IMR-90 (cell line): ENCODE measurements at regions not wholly inside any gene's neighbourhood (a gene's known extent, or its start where the extent isn't known, plus 50 kb on each side); places are given as distances from the start of the nearest gene placed in this dataset.
A peak's percentile ranks its signal among the peaks of the same experiment; 100 is the strongest.

Experiments used
- ATAC-seq: fragments of 200-7000 bp; cut with Tn5 transposase; 2 replicates; pipeline ENCODE4 v1.9.1; 2020; ENCODE audit warnings: low read depth, mild to moderate bottlenecking, moderate library complexity
- BruUV-seq: library from RNA; stranded (reverse); fragments of 400-500 nt; replicated peaks from 2 replicates; lab custom pipeline; 2021; lab: Mats Ljungman, UMichigan
- CTCF ChIA-PET: fragments of 300-600 bp; formaldehyde crosslinking; extraction: SDS; loops from one replicate; lab custom pipeline; 2021; ENCODE audit warnings: antibody characterized with exemption; lab: Yijun Ruan, JAX
- POLR2A ChIA-PET: fragments of 300-600 bp; sonication (Branson Sonifier 250); formaldehyde crosslinking; loops from one replicate; lab custom pipeline; 2022; ENCODE audit warnings: antibody characterized with exemption; ENCODE audit not compliant: unreplicated experiment; lab: Charles Lee
- DNase-seq: peaks from one replicate; pipeline ENCODE4 v3.0.0; 2013
- H2AFZ ChIP-seq: replicated peaks from 2 replicates; pipeline ENCODE3; 2013; ENCODE audit warnings: low read length, mild to moderate bottlenecking; ENCODE audit not compliant: poor library complexity
- H2AK5ac ChIP-seq: 2 replicates; pipeline ENCODE4 v1.6.1; 2013; ENCODE audit warnings: low read depth, low read length, inconsistent platforms
- H2AK9ac ChIP-seq: replicated peaks from 2 replicates; pipeline ENCODE3; 2013; ENCODE audit warnings: mild to moderate bottlenecking, low read depth, low read length, moderate library complexity; ENCODE audit not compliant: poor library complexity
- H2BK120ac ChIP-seq: 2 replicates; pipeline ENCODE4 v1.6.1; 2013; ENCODE audit warnings: low read depth, low read length, inconsistent platforms
- H2BK15ac ChIP-seq: 3 replicates; pipeline ENCODE4 v1.6.1; 2013; ENCODE audit warnings: low read depth, low read length, inconsistent platforms
- H2BK20ac ChIP-seq: 2 replicates; pipeline ENCODE4 v1.6.1; 2013; ENCODE audit warnings: low read depth, mild to moderate bottlenecking, inconsistent platforms, low read length, moderate library complexity
- H2BK5ac ChIP-seq: 2 replicates; pipeline ENCODE4 v1.6.1; 2013; ENCODE audit warnings: mild to moderate bottlenecking, low read depth, low read length, inconsistent platforms; ENCODE audit not compliant: poor library complexity, severe bottlenecking
- H3K14ac ChIP-seq: replicated peaks from 2 replicates; pipeline ENCODE4 v1.6.1; 2013; ENCODE audit warnings: low read depth, low read length, inconsistent platforms
- H3K18ac ChIP-seq: 2 replicates; pipeline ENCODE4 v1.6.1; 2013; ENCODE audit warnings: low read depth, low read length, control low read depth
- H3K23ac ChIP-seq: 2 replicates; pipeline ENCODE4 v1.6.1; 2013; ENCODE audit warnings: low read depth, low read length, inconsistent platforms
- H3K27ac ChIP-seq: 2 replicates; pipeline ENCODE4 v1.5.1; 2013; ENCODE audit warnings: mild to moderate bottlenecking, control low read depth, low read length; ENCODE audit not compliant: insufficient read depth
- H3K27me3 ChIP-seq: 2 replicates; pipeline ENCODE4 v1.6.1; 2013; ENCODE audit warnings: low read length; ENCODE audit not compliant: control insufficient read depth, insufficient read depth
- H3K36me3 ChIP-seq: 2 replicates; pipeline ENCODE4 v1.6.1; 2013; ENCODE audit warnings: low read length, mixed read lengths; ENCODE audit not compliant: control insufficient read depth, insufficient read depth
- H3K4ac ChIP-seq: 2 replicates; pipeline ENCODE4 v1.6.1; 2013; ENCODE audit warnings: low read depth, low read length, inconsistent platforms
- H3K4me1 ChIP-seq: 2 replicates; pipeline ENCODE4 v1.6.1; 2013; ENCODE audit warnings: low read length, mixed read lengths; ENCODE audit not compliant: control insufficient read depth, insufficient read depth
- H3K4me2 ChIP-seq: 2 replicates; pipeline ENCODE4 v1.6.1; 2013; ENCODE audit warnings: low read depth, mild to moderate bottlenecking, control low read depth, low read length, moderate library complexity
- H3K4me3 ChIP-seq: 2 replicates; pipeline ENCODE4 v1.5.1; 2013; ENCODE audit warnings: low read depth, mild to moderate bottlenecking, control low read depth, low read length, moderate library complexity; ENCODE audit not compliant: insufficient read depth
- H3K56ac ChIP-seq: 2 replicates; pipeline ENCODE4 v1.6.1; 2013; ENCODE audit warnings: low read length, inconsistent platforms; ENCODE audit not compliant: insufficient read depth; ENCODE audit errors: extremely low read depth
- H3K79me1 ChIP-seq, 2 experiments: 2 replicates each; pipeline ENCODE4 v1.6.1; 2013; ENCODE audit warnings: low read length in 2 of 2, inconsistent platforms in 1 of 2, low read depth in 1 of 2
- H3K9ac ChIP-seq: 2 replicates; pipeline ENCODE4 v1.6.1; 2013; ENCODE audit warnings: low read depth, low read length, control low read depth
- H3K9me1 ChIP-seq: 2 replicates; pipeline ENCODE4 v1.6.1; 2013; ENCODE audit warnings: low read length, inconsistent platforms; ENCODE audit not compliant: insufficient read depth
- H3K9me3 ChIP-seq: 2 replicates; pipeline ENCODE4 v1.6.1; 2013; ENCODE audit warnings: low read length; ENCODE audit not compliant: control insufficient read depth, insufficient read depth
- H4K20me1 ChIP-seq: 2 replicates; pipeline ENCODE4 v1.6.1; 2013; ENCODE audit warnings: low read length, inconsistent platforms; ENCODE audit not compliant: insufficient read depth
- H4K5ac ChIP-seq: 2 replicates; pipeline ENCODE4 v1.6.1; 2013; ENCODE audit warnings: mild to moderate bottlenecking, low read depth, low read length, control low read depth
- H4K8ac ChIP-seq, 2 experiments: 2 replicates each; pipeline ENCODE4 v1.6.1; 2013; ENCODE audit warnings: low read depth in 2 of 2, low read length in 2 of 2, control low read depth in 1 of 2, inconsistent platforms in 1 of 2
- H4K91ac ChIP-seq: 2 replicates; pipeline ENCODE4 v1.6.1; 2013; ENCODE audit warnings: low read depth, low read length, inconsistent platforms; ENCODE audit not compliant: insufficient read depth
- BHLHE40 ChIP-seq: fragments of 150-350 bp; IDR thresholded peaks from 2 replicates; pipeline ENCODE4 v1.6.1; 2016; ENCODE audit warnings: mild to moderate bottlenecking, low read depth, low read length
- CEBPB ChIP-seq: IDR thresholded peaks from 2 replicates; pipeline ENCODE4 v1.6.1; 2012; ENCODE audit warnings: low read depth, low read length, improper control_type of control experiment
- CHD1 ChIP-seq: IDR thresholded peaks from 2 replicates; pipeline ENCODE4 v1.6.1; 2012; ENCODE audit warnings: low read depth, low read length, improper control_type of control experiment
- FOS ChIP-seq: fragments of 150-350 bp; IDR thresholded peaks from 2 replicates; pipeline ENCODE4 v1.6.1; 2016; ENCODE audit warnings: low read depth, low read length
- MAZ ChIP-seq: IDR thresholded peaks from 2 replicates; pipeline ENCODE4 v1.6.1; 2012; ENCODE audit warnings: low read depth, mild to moderate bottlenecking, low read length, improper control_type of control experiment, moderate library complexity, borderline replicate concordance
- POLR2A ChIP-seq: IDR thresholded peaks from 2 replicates; pipeline ENCODE4 v1.6.1; 2012; ENCODE audit warnings: mild to moderate bottlenecking, low read depth, low read length
- RAD21 ChIP-seq: IDR thresholded peaks from 2 replicates; pipeline ENCODE4 v1.6.1; 2012; ENCODE audit warnings: low read length, improper control_type of control experiment
- RCOR1 ChIP-seq: IDR thresholded peaks from 2 replicates; pipeline ENCODE4 v1.6.1; 2012; ENCODE audit warnings: mild to moderate bottlenecking, low read length, improper control_type of control experiment; ENCODE audit not compliant: insufficient replicate concordance
- RFX5 ChIP-seq: IDR thresholded peaks from 2 replicates; pipeline ENCODE4 v1.8.0; 2012; ENCODE audit warnings: low read depth, mild to moderate bottlenecking, low read length, moderate library complexity
- WGBS, 2 experiments: methylation state at CpG; one replicate each; pipeline versions ENCODE4 v1.1.5 to v1.1.7; 2013; ENCODE audit warnings: missing lambda C conversion rate in 2 of 2; ENCODE audit not compliant: insufficient read length in 1 of 2; ENCODE audit errors: extremely low coverage in 2 of 2; 5-methylcytosine and 5-hydroxymethylcytosine counted together
- dilution Hi-C: fragments of 300-500 bp; cut with HindIII; formaldehyde crosslinking; loops from one replicate; pipeline ENCODE4 v1.14.3; 2018; ENCODE audit warnings: low sequenced_read_pairs; ENCODE audit not compliant: unreplicated experiment
- in situ Hi-C: fragments of 300-500 bp; cut with MboI; formaldehyde crosslinking; loops from 3 replicates; pipeline ENCODE4 v1.14.3; 2019; ENCODE audit warnings: low sequenced_read_pairs, inconsistent platforms, mixed read lengths
- intact Hi-C: fragments of 100-400 bp; cut with micrococcal nuclease; formaldehyde crosslinking; loops from 2 replicates; pipeline ENCODE4 v1.10.0; 2022
- TF ChIP-seq, protein P1 (sequence below): conservative IDR thresholded peaks from 2 replicates; pipeline ENCODE4 v1.5.1; 2012; ENCODE audit warnings: mild to moderate bottlenecking, low read depth, low read length, improper control_type of control experiment

DNA sequence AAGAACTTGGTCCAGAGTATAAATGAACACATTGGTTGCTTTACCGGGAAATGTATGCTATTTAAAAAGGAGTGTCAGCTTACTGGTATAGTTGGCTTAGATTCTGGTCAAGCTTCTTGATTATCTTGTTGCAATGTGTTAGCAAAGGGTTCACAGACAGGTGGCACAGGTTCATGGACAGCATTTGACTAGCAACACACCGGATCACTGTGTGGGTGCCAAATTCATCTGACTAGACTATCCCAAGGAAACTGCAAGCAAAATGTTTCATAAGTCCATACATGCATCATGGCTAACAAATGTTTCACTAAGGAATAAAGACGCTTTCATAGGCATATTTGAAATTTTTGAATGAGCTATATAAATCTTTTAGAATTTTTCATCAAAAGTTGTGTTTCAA, 274.1 kb downstream of the PLK2 start:
- POLR2A ChIA-PET, result no interaction called here

More for the DNA sequence above, 274.1 kb downstream of the PLK2 start:
- peak; percentile 28 for DNase-seq
- Histone ChIP-seq H3K36me3 (no peaks in the 10 kb centered on the region), H3K4me2 (no peak overlapping the region), H3K9me3 (no peaks in the 10 kb centered on the region), H3K27me3 (no peaks in the 10 kb centered on the region), H2AK5ac (peak overlapping the region; percentile 54), H3K18ac (no peak overlapping the region; the same call in 1 of the 2 replicates), H3K4me1 (peaks cover 3% of the 10 kb centered on the region), H3K27ac (no peak overlapping the region), H3K79me1 (no peaks in the 10 kb centered on the region), H2BK5ac (no peak overlapping the region), H3K4ac (peak overlapping the region; percentile 66; the same call in 1 of the 2 replicates), H4K8ac (no peak overlapping the region), H3K9ac (no peak overlapping the region), H2AK9ac (no peak overlapping the region), H2BK20ac (peak overlapping the region; percentile 88), H4K20me1 (no peaks in the 10 kb centered on the region), H4K91ac (peak overlapping the region; percentile 52; the same call in 1 of the 2 replicates), H3K4me3 (no peak overlapping the region), H2BK15ac (peak overlapping the region; percentile 84; the same call in 2 of the 3 replicates), H2AFZ (no peak overlapping the region), H4K5ac (no peak overlapping the region), H3K9me1 (peaks cover 6% of the 10 kb centered on the region; the same call in 1 of the 2 replicates), H3K56ac (no peak overlapping the region), H3K23ac (0 out of 2 replicates have a peak overlapping the region, but pooled peaks have one; percentile 12), H3K14ac (peak overlapping the region; percentile 81), H2BK120ac (peak overlapping the region; percentile 81)
- in situ Hi-C loops, result no loop called here
- no TSS peak for BruUV-seq
- CTCF ChIA-PET, result interaction anchor here (0.6 kb wide), 1 partner anchor 17 kb away, joined by 3 read pairs; no protein-coding TSS in a partner anchor
- intact Hi-C loops, result loop anchor here (5.0 kb wide), 3 partner anchors 298 to 888 kb away; no protein-coding TSS in a partner anchor
- no CpG with 5 or more reads among the region's 3 CpGs for WGBS, 2 experiments
- dilution Hi-C loops, result no loop called here
- TF ChIP-seq RFX5, result no peak
- no peak for TF ChIP-seq CEBPB
- no peak for TF ChIP-seq RCOR1
- TF ChIP-seq MAZ, result no peak
- no peak for TF ChIP-seq CHD1
- TF ChIP-seq FOS, result no peak
- TF ChIP-seq RAD21, result no peak
- TF ChIP-seq, protein P1, sequence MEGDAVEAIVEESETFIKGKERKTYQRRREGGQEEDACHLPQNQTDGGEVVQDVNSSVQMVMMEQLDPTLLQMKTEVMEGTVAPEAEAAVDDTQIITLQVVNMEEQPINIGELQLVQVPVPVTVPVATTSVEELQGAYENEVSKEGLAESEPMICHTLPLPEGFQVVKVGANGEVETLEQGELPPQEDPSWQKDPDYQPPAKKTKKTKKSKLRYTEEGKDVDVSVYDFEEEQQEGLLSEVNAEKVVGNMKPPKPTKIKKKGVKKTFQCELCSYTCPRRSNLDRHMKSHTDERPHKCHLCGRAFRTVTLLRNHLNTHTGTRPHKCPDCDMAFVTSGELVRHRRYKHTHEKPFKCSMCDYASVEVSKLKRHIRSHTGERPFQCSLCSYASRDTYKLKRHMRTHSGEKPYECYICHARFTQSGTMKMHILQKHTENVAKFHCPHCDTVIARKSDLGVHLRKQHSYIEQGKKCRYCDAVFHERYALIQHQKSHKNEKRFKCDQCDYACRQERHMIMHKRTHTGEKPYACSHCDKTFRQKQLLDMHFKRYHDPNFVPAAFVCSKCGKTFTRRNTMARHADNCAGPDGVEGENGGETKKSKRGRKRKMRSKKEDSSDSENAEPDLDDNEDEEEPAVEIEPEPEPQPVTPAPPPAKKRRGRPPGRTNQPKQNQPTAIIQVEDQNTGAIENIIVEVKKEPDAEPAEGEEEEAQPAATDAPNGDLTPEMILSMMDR, result no peak
- TF ChIP-seq BHLHE40, result no peak
- TF ChIP-seq POLR2A, result no peak
- ATAC-seq, result no peak
